ENCODE measurements at regions not wholly inside any gene's neighbourhood (a gene's known extent, or its start where the extent isn't known, plus 50 kb on each side); places are given as distances from the start of the nearest gene placed in this dataset.

- FAIRE-seq, result no peak
- DNase-seq (ENCODE audit: low spot score), result no peak
Measured at GRCh38 chr22:47465222-47465621, 702.8 kb downstream of the TBC1D22A start.

- DNase-seq (ENCODE audit: low spot score) (no peak), FAIRE-seq (no peak)
Measured at GRCh38 chr22:47463220-47463619, 700.8 kb downstream of the TBC1D22A start.

- DNase-seq (ENCODE audit: low spot score) (no peak), FAIRE-seq (no peak)
Measured at GRCh38 chr22:47460861-47461260, 698.4 kb downstream of the TBC1D22A start.

- FAIRE-seq, result no peak
Measured at GRCh38 chr22:47460176-47460575, 697.7 kb downstream of the TBC1D22A start.

DNA sequence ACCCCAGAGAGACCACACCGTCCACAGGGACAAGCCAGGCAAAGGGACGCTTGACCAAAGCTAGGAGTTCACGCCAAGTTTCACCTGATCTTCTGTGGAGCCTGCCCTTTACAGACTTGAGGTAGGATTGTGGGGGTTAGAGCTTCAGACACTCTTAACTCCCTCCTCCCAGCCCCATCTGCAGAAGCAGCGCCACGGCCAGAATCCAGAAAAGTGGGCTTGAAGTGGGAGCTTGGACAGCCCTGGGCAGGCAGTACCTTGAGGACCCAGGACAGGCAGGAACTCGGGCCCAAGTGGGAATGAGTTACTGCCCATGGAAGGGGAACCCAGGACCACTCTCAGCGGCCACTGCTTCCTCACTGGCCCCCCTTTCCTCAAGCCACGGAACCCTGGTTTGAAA lies 695.9 kb downstream of the TBC1D22A start:
- DNase-seq (ENCODE audit: low spot score), result no peak
- FAIRE-seq, result no peak

More at GRCh38 chr22:47460176-47460575, 697.7 kb downstream of the TBC1D22A start:
- DNase-seq (ENCODE audit: low spot score), result no peak

- no peak for FAIRE-seq
- no peak for DNase-seq (ENCODE audit: low spot score)
Measured at GRCh38 chr22:47457509-47458300, 695.3 kb downstream of the TBC1D22A start.

GRCh38 chr22:47457021-47457420 lies 694.6 kb downstream of the TBC1D22A start:
- no peak for DNase-seq (ENCODE audit: low spot score)
- no peak for FAIRE-seq

- no peak for FAIRE-seq
- no peak for DNase-seq (ENCODE audit: low spot score)
Measured at GRCh38 chr22:47456031-47456430, 693.6 kb downstream of the TBC1D22A start.

DNA sequence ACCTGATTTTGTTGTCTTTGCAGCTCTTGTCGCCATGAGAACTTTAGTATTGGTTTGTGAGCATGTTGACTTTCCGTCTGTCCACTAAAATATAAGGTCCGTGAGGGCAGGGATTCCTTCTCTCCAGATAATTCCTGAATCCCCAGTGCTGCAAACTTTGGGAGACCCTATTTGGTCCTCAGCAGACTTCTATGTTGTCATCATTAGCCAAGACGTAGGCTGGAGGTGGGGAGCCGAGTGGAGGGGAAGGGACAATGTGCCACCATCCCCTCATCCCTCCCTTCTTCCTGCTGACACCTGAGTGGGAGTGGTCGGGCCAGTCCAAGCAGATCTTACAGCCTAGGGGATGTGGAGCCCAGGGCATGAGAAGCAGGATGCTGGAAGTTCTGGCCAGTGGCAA lies 690.6 kb downstream of the TBC1D22A start:
- DNase-seq (ENCODE audit: low spot score) (no peak), FAIRE-seq (no peak)

DNA sequence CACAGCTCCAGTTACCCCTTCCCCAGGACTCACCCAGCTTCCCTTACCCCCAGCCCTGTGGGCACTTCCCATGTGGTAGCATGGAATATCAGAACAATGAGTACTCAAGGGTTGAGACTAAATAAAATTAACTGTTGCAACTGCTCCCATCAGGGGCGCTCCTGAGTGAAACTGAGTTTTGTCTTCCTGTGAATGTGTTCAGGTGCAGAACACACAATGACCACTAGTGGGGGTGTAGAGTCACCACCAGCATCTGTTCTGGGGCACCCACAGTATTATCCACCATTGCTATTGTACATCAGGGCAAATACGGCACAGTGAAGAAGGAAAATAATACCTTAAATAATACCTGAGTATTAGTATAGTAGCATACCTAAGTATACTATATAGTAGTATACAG lies 689.7 kb downstream of the TBC1D22A start:
- DNase-seq (ENCODE audit: low spot score), result peak; percentile 25
- no peak for FAIRE-seq

GRCh38 chr22:47450876-47451475 lies 688.5 kb downstream of the TBC1D22A start:
- no peak for DNase-seq (ENCODE audit: low spot score)

DNA sequence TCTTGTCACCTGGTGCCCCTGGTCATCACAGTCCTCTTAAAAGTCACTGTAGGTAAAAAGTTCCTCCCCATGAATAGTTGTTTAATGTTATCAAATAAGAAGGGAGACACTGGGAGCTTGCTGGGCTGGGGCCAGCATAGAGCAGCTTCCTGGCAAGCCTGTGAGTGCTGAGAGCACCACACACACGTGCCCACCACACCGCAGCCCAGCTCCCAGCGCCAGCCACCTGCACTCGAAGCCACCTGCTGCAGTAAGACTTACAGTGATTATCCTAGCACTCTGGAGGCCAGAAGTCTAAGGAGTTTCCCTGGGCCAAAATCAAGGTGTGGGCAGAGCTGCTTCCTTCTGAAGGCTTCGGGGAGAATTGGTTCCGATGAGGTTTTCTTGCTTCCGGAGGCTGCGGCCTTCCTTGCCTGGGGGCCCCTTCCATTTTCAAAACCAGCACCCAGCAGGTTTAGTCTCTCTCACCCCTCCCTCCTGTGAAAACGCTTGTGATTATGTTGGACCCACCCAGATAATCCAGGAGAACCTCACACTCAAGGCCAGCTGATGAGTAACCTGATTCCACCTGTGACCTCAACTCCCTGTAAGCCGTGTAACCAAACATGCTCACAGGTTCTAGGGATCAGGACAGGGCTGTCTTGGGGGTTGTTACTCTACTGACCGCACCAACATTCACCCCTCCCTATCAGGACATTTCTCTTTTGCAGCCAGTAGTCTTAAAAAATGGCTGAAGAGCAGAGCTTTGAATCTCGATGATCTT lies 687.2 kb downstream of the TBC1D22A start:
- no peak for DNase-seq (ENCODE audit: low spot score)
- FAIRE-seq, result no peak

More at GRCh38 chr22:47450876-47451475, 688.5 kb downstream of the TBC1D22A start:
- FAIRE-seq, result no peak

GRCh38 chr22:47448231-47449223 lies 686.1 kb downstream of the TBC1D22A start:
- DNase-seq (ENCODE audit: low spot score), result no peak
- FAIRE-seq, result peak; percentile 9

DNA sequence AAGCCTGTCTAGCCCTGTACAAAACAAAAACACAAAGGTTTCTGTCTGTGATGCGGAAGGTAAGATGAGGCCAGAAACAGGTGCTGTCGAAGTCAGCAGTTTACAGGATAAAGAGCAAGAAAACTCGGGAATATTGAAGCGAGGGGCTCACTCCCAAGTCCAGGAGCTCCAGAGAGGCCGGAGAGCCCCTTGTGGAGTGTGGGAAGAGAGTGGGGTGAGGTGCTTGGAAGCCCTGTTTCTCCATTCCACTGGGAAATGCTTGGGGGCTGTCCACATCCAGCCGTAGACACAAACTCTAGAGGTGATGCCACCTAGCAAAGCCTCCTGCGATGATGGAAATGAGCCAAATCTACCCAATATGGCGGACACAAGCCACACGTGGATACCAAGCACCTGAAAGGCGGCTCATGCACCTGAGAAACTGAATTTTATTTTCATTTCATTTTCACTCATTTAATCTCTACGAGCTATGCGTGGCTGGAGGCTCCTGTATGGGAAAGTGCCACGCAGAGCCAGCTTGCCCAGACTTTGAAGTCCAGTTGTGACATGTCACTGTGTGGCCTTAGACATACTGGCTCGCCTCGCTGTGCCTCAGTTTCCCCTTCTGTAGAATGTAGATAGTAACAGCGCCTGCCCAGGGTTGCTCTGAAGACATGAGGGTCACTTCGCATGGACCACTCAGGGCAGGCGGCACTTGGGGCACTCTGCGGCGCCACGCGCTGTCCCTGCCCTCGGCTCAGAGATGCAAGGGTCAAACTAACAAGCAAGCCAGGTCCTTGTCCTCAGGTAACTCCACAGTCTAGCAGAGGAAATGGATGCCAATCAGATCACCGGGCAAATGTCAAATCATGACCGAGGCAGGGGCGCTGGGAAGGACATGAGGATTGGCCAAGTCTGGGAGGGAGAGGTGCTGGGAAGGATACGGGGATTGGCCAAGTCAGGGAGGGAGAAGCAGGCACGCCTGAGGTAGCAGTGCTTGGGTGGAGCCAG lies 684.7 kb downstream of the TBC1D22A start:
- DNase-seq (ENCODE audit: low spot score), result no peak
- no peak for FAIRE-seq

- no peak for DNase-seq (ENCODE audit: low spot score)
- FAIRE-seq, result no peak
Measured at GRCh38 chr22:47446331-47446730, 683.9 kb downstream of the TBC1D22A start.

- DNase-seq (ENCODE audit: low spot score) (no peak), FAIRE-seq (no peak)
Measured at GRCh38 chr22:47445716-47446290, 683.4 kb downstream of the TBC1D22A start.

DNA sequence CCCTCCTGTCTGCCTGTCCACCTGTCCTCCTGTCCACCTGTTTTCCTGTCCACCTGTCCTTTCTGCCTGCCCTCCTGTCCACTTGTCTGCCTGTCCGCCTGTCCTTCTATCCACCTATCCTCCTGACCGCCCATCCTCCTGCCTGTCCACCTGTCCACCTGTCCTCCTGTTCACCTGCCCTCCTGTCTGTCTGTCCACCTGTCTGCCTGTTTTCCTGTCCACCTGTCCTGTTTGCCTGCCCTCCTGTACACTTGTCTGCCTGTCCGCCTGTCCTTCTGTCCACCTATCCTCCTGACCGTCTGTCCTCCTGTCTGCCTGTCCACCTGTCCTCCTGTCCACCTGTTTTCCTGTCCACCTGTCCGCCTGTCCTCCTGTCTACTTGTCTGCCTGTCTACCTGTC lies 682.8 kb downstream of the TBC1D22A start:
- DNase-seq (ENCODE audit: low spot score) (no peak), FAIRE-seq (peak; percentile 95)

GRCh38 chr22:47444746-47445065 lies 682.3 kb downstream of the TBC1D22A start:
- DNase-seq (ENCODE audit: low spot score) (no peak), FAIRE-seq (no peak)
